Neural crest cell (in vitro differentiated cells): ENCODE measurements at regions not wholly inside any gene's neighbourhood (a gene's known extent, or its start where the extent isn't known, plus 50 kb on each side); places are given as distances from the start of the nearest gene placed in this dataset.

Experiments used
- DNase-seq: peaks from one replicate; pipeline ENCODE4 v3.0.0; 2021; ENCODE audit warnings: low read depth, mixed read lengths, low spot score
- H3K27ac Mint-ChIP-seq: one replicate; pipeline ENCODE4 v1.8.0; 2021; ENCODE audit warnings: mild to moderate bottlenecking, mixed read lengths; ENCODE audit not compliant: unreplicated experiment
- H3K27me3 Mint-ChIP-seq: 2 replicates; pipeline ENCODE4 v1.8.0; 2021; ENCODE audit warnings: low read depth, mild to moderate bottlenecking, mixed read lengths
- H3K36me3 Mint-ChIP-seq: 2 replicates; pipeline ENCODE4 v1.8.0; 2021; ENCODE audit warnings: low read depth, mild to moderate bottlenecking, mixed read lengths
- H3K4me1 Mint-ChIP-seq: 2 replicates; pipeline ENCODE4 v1.8.0; 2021; ENCODE audit warnings: mixed read lengths
- H3K4me3 Mint-ChIP-seq: one replicate; pipeline ENCODE4 v1.8.0; 2021; ENCODE audit warnings: mild to moderate bottlenecking, mixed read lengths
- H3K9me3 Mint-ChIP-seq: 2 replicates; pipeline ENCODE4 v1.8.0; 2021; ENCODE audit warnings: mixed read lengths
- TF ChIP-seq, protein P1 (sequence below): fragments of 200-600 bp; sonication (generic); conservative IDR thresholded peaks from 2 replicates; pipeline ENCODE4 v1.5.0; 2021; ENCODE audit warnings: antibody characterized with exemption, mild to moderate bottlenecking

DNA sequence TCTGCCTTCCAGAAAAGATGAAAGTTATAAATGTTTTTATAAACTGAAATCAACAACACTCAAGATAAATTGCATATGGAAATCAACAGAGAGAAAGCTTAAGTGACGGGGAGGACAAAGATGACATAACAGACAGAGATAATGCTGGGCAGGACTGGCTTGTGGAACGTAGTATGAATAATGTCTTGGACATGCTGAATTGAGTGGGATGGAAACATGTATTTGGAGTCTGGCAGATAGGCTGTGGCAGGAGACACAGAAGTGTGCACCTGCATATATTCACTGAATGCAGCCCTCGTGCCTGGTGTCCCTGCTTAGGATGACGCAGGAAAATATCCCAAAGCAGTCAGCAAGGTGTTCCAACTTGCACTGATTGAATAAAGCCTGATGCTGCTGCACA, 318.2 kb downstream of the CBLN2 start:
- Mint-ChIP-seq H3K9me3 (peaks cover 3% of the 10 kb centered on the region), H3K27me3 (peaks cover 3% of the 10 kb centered on the region), H3K4me1 (no peaks in the 10 kb centered on the region)

DNA sequence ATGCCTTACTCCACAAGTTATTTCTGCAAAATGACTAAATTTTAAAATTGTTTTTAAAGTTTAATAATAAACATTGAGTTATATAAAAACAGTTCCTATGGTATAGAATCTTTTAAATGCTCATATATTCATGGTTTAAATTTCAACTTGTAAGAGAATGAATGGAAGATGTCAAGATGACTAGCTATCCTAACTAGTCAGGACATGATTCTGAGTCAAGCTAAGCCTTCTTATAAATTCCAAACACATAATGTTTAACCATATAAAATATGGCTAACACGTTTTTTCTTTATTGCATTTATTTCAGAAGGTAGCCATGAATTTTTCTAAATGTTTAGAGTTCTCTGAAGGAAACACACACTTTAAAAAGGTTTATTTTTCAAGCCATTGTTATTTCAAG, 320.4 kb downstream of the CBLN2 start:
- Mint-ChIP-seq H3K4me3 (no peak overlapping the region), H3K4me1 (no peaks in the 10 kb centered on the region), H3K9me3 (peaks cover 3% of the 10 kb centered on the region), H3K27me3 (peaks cover 3% of the 10 kb centered on the region), H3K27ac (no peak overlapping the region), H3K36me3 (no peaks in the 10 kb centered on the region)
- TF ChIP-seq, protein P1, sequence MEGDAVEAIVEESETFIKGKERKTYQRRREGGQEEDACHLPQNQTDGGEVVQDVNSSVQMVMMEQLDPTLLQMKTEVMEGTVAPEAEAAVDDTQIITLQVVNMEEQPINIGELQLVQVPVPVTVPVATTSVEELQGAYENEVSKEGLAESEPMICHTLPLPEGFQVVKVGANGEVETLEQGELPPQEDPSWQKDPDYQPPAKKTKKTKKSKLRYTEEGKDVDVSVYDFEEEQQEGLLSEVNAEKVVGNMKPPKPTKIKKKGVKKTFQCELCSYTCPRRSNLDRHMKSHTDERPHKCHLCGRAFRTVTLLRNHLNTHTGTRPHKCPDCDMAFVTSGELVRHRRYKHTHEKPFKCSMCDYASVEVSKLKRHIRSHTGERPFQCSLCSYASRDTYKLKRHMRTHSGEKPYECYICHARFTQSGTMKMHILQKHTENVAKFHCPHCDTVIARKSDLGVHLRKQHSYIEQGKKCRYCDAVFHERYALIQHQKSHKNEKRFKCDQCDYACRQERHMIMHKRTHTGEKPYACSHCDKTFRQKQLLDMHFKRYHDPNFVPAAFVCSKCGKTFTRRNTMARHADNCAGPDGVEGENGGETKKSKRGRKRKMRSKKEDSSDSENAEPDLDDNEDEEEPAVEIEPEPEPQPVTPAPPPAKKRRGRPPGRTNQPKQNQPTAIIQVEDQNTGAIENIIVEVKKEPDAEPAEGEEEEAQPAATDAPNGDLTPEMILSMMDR: no peak
- DNase-seq: no peak

More for the DNA sequence above, 318.2 kb downstream of the CBLN2 start:
- no peak for DNase-seq
- Mint-ChIP-seq H3K36me3 (no peaks in the 10 kb centered on the region), H3K27ac (no peak overlapping the region), H3K4me3 (no peak overlapping the region)
- TF ChIP-seq, protein P1: no peak

DNA sequence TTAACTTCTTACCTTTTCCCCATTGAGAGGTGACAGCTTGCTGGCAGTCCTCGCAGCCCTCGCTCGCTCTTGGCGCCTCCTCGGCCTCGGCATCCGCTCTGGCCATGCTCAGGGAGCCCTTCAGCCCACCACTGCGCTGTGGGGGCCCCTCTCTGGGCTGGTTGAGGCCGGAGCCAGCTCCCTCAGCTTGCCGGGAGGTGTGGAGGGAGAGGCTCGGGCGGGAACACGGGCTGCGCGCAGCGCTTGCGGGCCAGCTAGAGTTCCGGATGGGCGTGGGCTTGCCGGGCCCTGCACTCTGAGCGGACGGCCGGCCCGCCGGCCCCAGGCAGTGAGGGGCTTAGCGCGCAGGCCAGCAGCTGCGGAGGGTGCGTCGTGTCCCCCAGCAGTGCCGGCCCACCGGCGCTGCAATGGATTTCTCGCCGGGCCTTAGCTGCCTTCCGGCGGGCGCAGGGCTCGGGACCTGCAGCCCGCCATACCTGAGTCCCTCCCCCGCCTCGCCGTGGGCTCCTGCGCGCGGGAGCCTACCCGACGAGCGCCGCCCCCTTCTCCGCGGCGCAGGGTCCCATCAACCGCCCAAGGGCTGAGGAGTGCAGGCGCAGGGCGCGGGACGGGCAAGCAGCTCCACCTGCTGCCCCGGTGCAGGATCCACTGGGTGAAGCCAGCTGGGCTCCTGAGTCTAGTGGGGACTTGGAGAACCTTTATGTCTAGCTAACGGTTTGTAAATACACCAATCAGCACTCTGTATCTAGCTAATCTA, 335.0 kb downstream of the CBLN2 start:
- Mint-ChIP-seq H3K27me3 (no peaks in the 10 kb centered on the region), H3K4me1 (peaks cover 5% of the 10 kb centered on the region), H3K9me3 (peaks cover 4% of the 10 kb centered on the region), H3K27ac (no peak overlapping the region), H3K36me3 (no peaks in the 10 kb centered on the region), H3K4me3 (no peak overlapping the region)
- no peak for DNase-seq
- TF ChIP-seq, protein P1: no peak

DNA sequence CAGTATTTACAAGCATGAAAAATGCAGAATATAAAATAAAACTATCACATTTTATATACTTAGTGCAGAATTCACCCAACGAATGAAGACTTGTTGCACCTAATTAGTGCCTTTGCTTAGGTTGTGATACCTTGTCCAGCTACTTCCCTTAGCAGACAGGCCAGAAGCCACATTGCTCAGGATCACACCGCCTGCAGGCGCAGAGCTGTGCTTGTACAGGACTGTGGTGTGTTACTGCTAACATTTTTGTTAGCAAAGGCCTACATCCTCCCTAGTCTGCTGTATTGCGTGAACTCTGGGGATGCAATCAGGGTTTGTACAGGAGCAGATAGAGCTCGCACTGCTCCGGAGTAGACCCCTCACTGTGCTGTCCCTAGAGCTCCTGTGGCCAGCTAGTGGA, 336.9 kb downstream of the CBLN2 start:
- peaks cover 5% of the 10 kb centered on the region for H3K4me1 Mint-ChIP-seq
- DNase-seq: no peak
- H3K27ac Mint-ChIP-seq: no peak overlapping the region
- H3K36me3 Mint-ChIP-seq: no peaks in the 10 kb centered on the region
- no peak overlapping the region for H3K4me3 Mint-ChIP-seq
- H3K9me3 Mint-ChIP-seq: peaks cover 4% of the 10 kb centered on the region
- TF ChIP-seq, protein P1: no peak
- no peaks in the 10 kb centered on the region for H3K27me3 Mint-ChIP-seq

DNA sequence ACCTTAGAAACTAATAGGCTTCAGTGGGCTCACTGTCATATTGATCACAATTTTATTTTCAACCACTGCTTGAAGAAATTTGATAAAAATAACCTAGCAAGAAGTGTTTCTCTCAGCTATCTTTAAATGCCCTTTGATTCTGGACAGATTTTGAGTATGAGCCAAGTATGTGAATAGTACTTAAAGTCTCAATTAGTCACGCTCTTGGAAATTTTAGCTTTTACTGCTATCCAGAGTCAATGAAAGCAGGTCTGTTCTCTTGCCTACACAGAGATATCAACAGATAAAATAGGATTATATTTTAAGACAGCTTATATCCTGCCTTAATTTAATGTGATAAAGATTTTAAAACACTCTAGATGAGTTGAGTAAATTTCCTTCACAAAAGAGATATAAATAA, 337.3 kb downstream of the CBLN2 start:
- TF ChIP-seq, protein P1: no peak
- H3K4me1 Mint-ChIP-seq: peaks cover 5% of the 10 kb centered on the region
- H3K27me3 Mint-ChIP-seq: no peaks in the 10 kb centered on the region
- DNase-seq: no peak
- H3K27ac Mint-ChIP-seq: no peak overlapping the region
- H3K36me3 Mint-ChIP-seq: no peaks in the 10 kb centered on the region
- no peak overlapping the region for H3K4me3 Mint-ChIP-seq
- H3K9me3 Mint-ChIP-seq: peaks cover 4% of the 10 kb centered on the region
